PFSK-1 (cell line): ENCODE measurements at regions not wholly inside any gene's neighbourhood (a gene's known extent, or its start where the extent isn't known, plus 50 kb on each side); places are given as distances from the start of the nearest gene placed in this dataset.

Experiments
- POLR2AphosphoS5 ChIP-seq: IDR thresholded peaks from 2 replicates; pipeline ENCODE4 v1.6.1; 2012; ENCODE audit warnings: low read depth, mild to moderate bottlenecking, control low read depth, low read length, moderate library complexity
- TAF1 ChIP-seq: IDR thresholded peaks from 2 replicates; pipeline ENCODE4 v1.6.1; 2012; ENCODE audit warnings: low read length, control low read depth, borderline replicate concordance; ENCODE audit not compliant: insufficient read depth
- TF ChIP-seq, protein P1 (sequence below), 2 experiments: IDR thresholded peaks; 2 replicates each; pipeline versions ENCODE4 v1.6.1 to v1.8.0; 2011 to 2012; ENCODE audit warnings: low read depth in 2 of 2, low read length in 2 of 2, control low read depth in 1 of 2, inconsistent platforms in 1 of 2, mild to moderate bottlenecking in 1 of 2, moderate library complexity in 1 of 2; ENCODE audit not compliant: insufficient read depth in 1 of 2

GRCh38 chr1:55959136-55959548 is 620.2 kb downstream of the PLPP3 start:
- no peak for TF ChIP-seq POLR2AphosphoS5
- no peak for TF ChIP-seq TAF1
- TF ChIP-seq, protein P1, sequence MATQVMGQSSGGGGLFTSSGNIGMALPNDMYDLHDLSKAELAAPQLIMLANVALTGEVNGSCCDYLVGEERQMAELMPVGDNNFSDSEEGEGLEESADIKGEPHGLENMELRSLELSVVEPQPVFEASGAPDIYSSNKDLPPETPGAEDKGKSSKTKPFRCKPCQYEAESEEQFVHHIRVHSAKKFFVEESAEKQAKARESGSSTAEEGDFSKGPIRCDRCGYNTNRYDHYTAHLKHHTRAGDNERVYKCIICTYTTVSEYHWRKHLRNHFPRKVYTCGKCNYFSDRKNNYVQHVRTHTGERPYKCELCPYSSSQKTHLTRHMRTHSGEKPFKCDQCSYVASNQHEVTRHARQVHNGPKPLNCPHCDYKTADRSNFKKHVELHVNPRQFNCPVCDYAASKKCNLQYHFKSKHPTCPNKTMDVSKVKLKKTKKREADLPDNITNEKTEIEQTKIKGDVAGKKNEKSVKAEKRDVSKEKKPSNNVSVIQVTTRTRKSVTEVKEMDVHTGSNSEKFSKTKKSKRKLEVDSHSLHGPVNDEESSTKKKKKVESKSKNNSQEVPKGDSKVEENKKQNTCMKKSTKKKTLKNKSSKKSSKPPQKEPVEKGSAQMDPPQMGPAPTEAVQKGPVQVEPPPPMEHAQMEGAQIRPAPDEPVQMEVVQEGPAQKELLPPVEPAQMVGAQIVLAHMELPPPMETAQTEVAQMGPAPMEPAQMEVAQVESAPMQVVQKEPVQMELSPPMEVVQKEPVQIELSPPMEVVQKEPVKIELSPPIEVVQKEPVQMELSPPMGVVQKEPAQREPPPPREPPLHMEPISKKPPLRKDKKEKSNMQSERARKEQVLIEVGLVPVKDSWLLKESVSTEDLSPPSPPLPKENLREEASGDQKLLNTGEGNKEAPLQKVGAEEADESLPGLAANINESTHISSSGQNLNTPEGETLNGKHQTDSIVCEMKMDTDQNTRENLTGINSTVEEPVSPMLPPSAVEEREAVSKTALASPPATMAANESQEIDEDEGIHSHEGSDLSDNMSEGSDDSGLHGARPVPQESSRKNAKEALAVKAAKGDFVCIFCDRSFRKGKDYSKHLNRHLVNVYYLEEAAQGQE (IDR thresholded peaks at IDR 0.05; ENCODE audit: insufficient read depth in 1 of 2, low read depth in 2 of 2, low read length in 2 of 2), result no peak
